Neural cell (in vitro differentiated cells): ENCODE measurements at regions not wholly inside any gene's neighbourhood (a gene's known extent, or its start where the extent isn't known, plus 50 kb on each side); places are given as distances from the start of the nearest gene placed in this dataset.

Experiments
- H2AFZ ChIP-seq: fragments of 200-600, 300-800 bp; sonication (generic), shearing (Covaris generic); 2 replicates; pipeline ENCODE4 v1.6.0; 2014; ENCODE audit warnings: low read depth, mild to moderate bottlenecking, antibody characterized with exemption, low read length, moderate library complexity
- H3F3A ChIP-seq: fragments of 200-600 bp; shearing (Covaris generic); 2 replicates; pipeline ENCODE4 v1.6.1; 2016; ENCODE audit warnings: mild to moderate bottlenecking, moderate library complexity, mixed read lengths, antibody characterized with exemption, low read length; ENCODE audit not compliant: insufficient read depth, poor library complexity, severe bottlenecking
- H3K27ac ChIP-seq: fragments of 200-600, 300-800 bp; sonication (generic), shearing (Covaris generic); 2 replicates; pipeline ENCODE4 v1.5.1; 2014; ENCODE audit warnings: mild to moderate bottlenecking, low read length, moderate library complexity
- H3K27me3 ChIP-seq: fragments of 300-800, 200-600 bp; sonication (generic), shearing (Covaris generic); 2 replicates; pipeline ENCODE4 v1.6.0; 2014; ENCODE audit warnings: mild to moderate bottlenecking, low read depth, low read length, moderate library complexity; ENCODE audit not compliant: insufficient read depth
- H3K36me3 ChIP-seq: fragments of 300-800, 200-600 bp; sonication (generic), shearing (Covaris generic); 2 replicates; pipeline ENCODE4 v1.5.1; 2014; ENCODE audit warnings: mild to moderate bottlenecking, antibody characterized with exemption, low read length, moderate library complexity; ENCODE audit not compliant: insufficient read depth
- H3K4me2 ChIP-seq: fragments of 300-800, 200-600 bp; sonication (generic), shearing (Covaris generic); 2 replicates; pipeline ENCODE4 v1.6.0; 2014; ENCODE audit warnings: mild to moderate bottlenecking, low read length
- H3K4me3 ChIP-seq: fragments of 300-800, 200-600 bp; sonication (generic), shearing (Covaris generic); 2 replicates; pipeline ENCODE4 v1.5.1; 2014; ENCODE audit warnings: mild to moderate bottlenecking, low read length, moderate library complexity
- H3K79me2 ChIP-seq: fragments of 200-600 bp; shearing (Covaris generic); replicated peaks from 2 replicates; pipeline ENCODE4 v1.6.0; 2014; ENCODE audit warnings: mild to moderate bottlenecking, low read length, moderate library complexity; ENCODE audit not compliant: insufficient read depth
- H3K9ac ChIP-seq: fragments of 300-800, 200-600 bp; sonication (generic), shearing (Covaris generic); 2 replicates; pipeline ENCODE4 v1.6.1; 2016; ENCODE audit warnings: mild to moderate bottlenecking, low read length, mixed read lengths
- H3K9me2 ChIP-seq: fragments of 200-600 bp; shearing (Covaris generic); 2 replicates; pipeline ENCODE4 v1.6.1; 2016; ENCODE audit warnings: mild to moderate bottlenecking, low read length, mixed read lengths; ENCODE audit not compliant: insufficient read depth
- H3K9me3 ChIP-seq: fragments of 200-600, 300-800 bp; sonication (generic), shearing (Covaris generic); 2 replicates; pipeline ENCODE4 v1.6.1; 2016; ENCODE audit warnings: mild to moderate bottlenecking, mixed run types, low read length, moderate library complexity, mixed read lengths
- H4K20me1 ChIP-seq: fragments of 200-600 bp; shearing (Covaris generic); 2 replicates; pipeline ENCODE4 v1.6.1; 2016; ENCODE audit warnings: mild to moderate bottlenecking, mixed run types; ENCODE audit not compliant: insufficient read depth
- CTCF ChIP-seq: fragments of 450-650 bp; IDR thresholded peaks from 2 replicates; pipeline ENCODE4 v1.5.1; 2014; ENCODE audit warnings: antibody characterized with exemption, mild to moderate bottlenecking, moderate library complexity; ENCODE audit not compliant: poor library complexity, severe bottlenecking
- EP300 ChIP-seq: fragments of 450-650 bp; conservative IDR thresholded peaks from 2 replicates; pipeline ENCODE4 v1.6.1; 2014; ENCODE audit warnings: antibody characterized with exemption, mild to moderate bottlenecking, moderate library complexity; ENCODE audit not compliant: poor library complexity, severe bottlenecking
- EZH2 ChIP-seq: fragments of 200-600, 300-800 bp; shearing (Covaris generic), sonication (generic); IDR thresholded peaks from 2 replicates; pipeline ENCODE4 v1.6.1; 2014; ENCODE audit warnings: antibody characterized with exemption, low read length, borderline replicate concordance, mild to moderate bottlenecking; ENCODE audit not compliant: insufficient read depth, poor library complexity, severe bottlenecking
- MXI1 ChIP-seq: fragments of 450-650 bp; conservative IDR thresholded peaks from 2 replicates; pipeline ENCODE4 v1.6.1; 2014; ENCODE audit warnings: antibody characterized with exemption, mild to moderate bottlenecking; ENCODE audit not compliant: poor library complexity, severe bottlenecking
- POLR2AphosphoS5 ChIP-seq: IDR thresholded peaks from 2 replicates; pipeline ENCODE4 v1.6.1; 2012
- RAD21 ChIP-seq: fragments of 450-650 bp; conservative IDR thresholded peaks from 2 replicates; pipeline ENCODE4 v1.6.1; 2014; ENCODE audit warnings: antibody characterized with exemption, mild to moderate bottlenecking, moderate library complexity
- REST ChIP-seq: IDR thresholded peaks from 2 replicates; pipeline ENCODE4 v1.6.1; 2012; ENCODE audit warnings: borderline replicate concordance
- SMC3 ChIP-seq: fragments of 450-650 bp; conservative IDR thresholded peaks from 2 replicates; pipeline ENCODE4 v1.6.1; 2014; ENCODE audit warnings: antibody characterized with exemption, mild to moderate bottlenecking, moderate library complexity; ENCODE audit not compliant: poor library complexity
- TAF1 ChIP-seq: IDR thresholded peaks from 2 replicates; pipeline ENCODE4 v1.6.1; 2012; ENCODE audit warnings: low read depth

GRCh38 chr1:87812871-87813577 lies 484.3 kb downstream of the LMO4 start (continued):
- no peak for TF ChIP-seq CTCF

DNA sequence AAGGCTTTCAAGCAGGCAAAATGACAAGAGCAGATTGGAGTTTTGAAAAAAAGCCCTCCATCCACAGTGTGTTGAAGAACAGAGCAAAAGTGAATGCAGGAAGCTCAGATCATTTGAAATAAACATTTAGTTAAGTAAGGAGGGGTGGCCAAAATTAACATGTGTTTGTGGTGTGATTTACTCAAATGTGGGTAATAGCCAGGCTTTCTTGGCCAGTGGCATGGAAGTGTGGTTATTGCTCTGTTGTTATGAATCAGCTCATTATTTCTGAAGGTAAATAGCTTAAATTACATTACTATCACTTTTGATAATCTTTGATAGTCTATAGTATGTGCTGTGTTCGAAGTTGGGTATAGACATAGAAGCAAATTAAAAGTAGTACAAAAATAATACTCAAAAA lies 485.9 kb downstream of the LMO4 start:
- H2AFZ ChIP-seq: no peak overlapping the region
- H3K4me2 ChIP-seq: no peak overlapping the region
- TF ChIP-seq EZH2 (no peak), MXI1 (no peak), SMC3 (no peak), REST (no peak), CTCF (no peak), EP300 (no peak), TAF1 (no peak), RAD21 (no peak), POLR2AphosphoS5 (no peak)
- H3K36me3 ChIP-seq: no peaks in the 10 kb centered on the region
- no peak overlapping the region for H3K9ac ChIP-seq
- H3K27ac ChIP-seq: no peak overlapping the region
- H3K9me3 ChIP-seq: no peaks in the 10 kb centered on the region
- H3K9me2 ChIP-seq: no peaks in the 10 kb centered on the region
- no peaks in the 10 kb centered on the region for H3F3A ChIP-seq
- H4K20me1 ChIP-seq: no peaks in the 10 kb centered on the region
- H3K79me2 ChIP-seq: no peaks in the 10 kb centered on the region
- no peaks in the 10 kb centered on the region for H3K27me3 ChIP-seq
- H3K4me3 ChIP-seq: no peak overlapping the region

GRCh38 chr1:87816646-87817045 lies 488.0 kb downstream of the LMO4 start:
- H2AFZ ChIP-seq: no peak overlapping the region

More at GRCh38 chr1:87816646-87817045, 488.0 kb downstream of the LMO4 start:
- Histone ChIP-seq H3K9ac (no peak overlapping the region), H3K36me3 (no peaks in the 10 kb centered on the region), H3K4me2 (no peak overlapping the region), H3F3A (no peaks in the 10 kb centered on the region), H3K9me2 (no peaks in the 10 kb centered on the region), H3K27ac (no peak overlapping the region), H3K27me3 (no peaks in the 10 kb centered on the region), H4K20me1 (no peaks in the 10 kb centered on the region), H3K4me3 (no peak overlapping the region), H3K9me3 (no peaks in the 10 kb centered on the region), H3K79me2 (no peaks in the 10 kb centered on the region)
- TF ChIP-seq CTCF (no peak), MXI1 (no peak)
